DND-41 (cell line): ENCODE measurements at regions not wholly inside any gene's neighbourhood (a gene's known extent, or its start where the extent isn't known, plus 50 kb on each side); places are given as distances from the start of the nearest gene placed in this dataset.

Source experiments
- ATAC-seq: fragments of 200-7000 bp; cut with Tn5 transposase; 3 replicates; pipeline ENCODE4 v1.9.1; 2021; ENCODE audit warnings: low read depth; ENCODE audit not compliant: insufficient read depth
- DNase-seq: peaks from one replicate; pipeline ENCODE4 v3.0.0-alpha.2; 2020
- H2AFZ ChIP-seq: 2 replicates; pipeline ENCODE4 v1.6.0; 2012; ENCODE audit warnings: low read depth, low read length
- H3K27ac ChIP-seq: 2 replicates; pipeline ENCODE4 v1.5.1; 2012; ENCODE audit warnings: low read length, inconsistent platforms
- H3K27me3 ChIP-seq: fragments of 200-600 bp; sonication (generic); 2 replicates; pipeline ENCODE4 v1.6.0; 2012; ENCODE audit warnings: low read length, mild to moderate bottlenecking, inconsistent platforms; ENCODE audit not compliant: insufficient read depth, poor library complexity
- H3K36me3 ChIP-seq: 2 replicates; pipeline ENCODE4 v1.5.1; 2012; ENCODE audit warnings: low read length, inconsistent platforms; ENCODE audit not compliant: insufficient read depth
- H3K4me1 ChIP-seq: 2 replicates; pipeline ENCODE4 v1.5.1; 2012; ENCODE audit warnings: mild to moderate bottlenecking, low read length; ENCODE audit not compliant: insufficient read depth
- H3K4me2 ChIP-seq: 2 replicates; pipeline ENCODE4 v1.6.0; 2012; ENCODE audit warnings: mild to moderate bottlenecking, moderate library complexity, low read length, inconsistent platforms; ENCODE audit not compliant: insufficient read depth
- H3K4me3 ChIP-seq, 2 experiments: fragments of 200-600 bp in 1 of 2; shearing (Covaris generic) in 1 of 2; 2 replicates each; pipeline ENCODE4 v1.5.1; 2012 to 2016; ENCODE audit warnings: inconsistent platforms in 2 of 2, low read length in 2 of 2, mild to moderate bottlenecking in 2 of 2, low read depth in 1 of 2, moderate library complexity in 1 of 2
- H3K79me2 ChIP-seq: 2 replicates; pipeline ENCODE4 v1.6.0; 2012; ENCODE audit warnings: low read length, inconsistent platforms; ENCODE audit not compliant: insufficient read depth
- H3K9ac ChIP-seq: 2 replicates; pipeline ENCODE4 v1.6.0; 2012; ENCODE audit warnings: low read depth, mild to moderate bottlenecking, inconsistent platforms, low read length, moderate library complexity
- H3K9me3 ChIP-seq: 2 replicates; pipeline ENCODE4 v1.5.1; 2012; ENCODE audit warnings: low read length, moderate library complexity, mild to moderate bottlenecking, inconsistent platforms; ENCODE audit not compliant: insufficient read depth, severe bottlenecking
- H4K20me1 ChIP-seq: 2 replicates; pipeline ENCODE4 v1.6.0; 2012; ENCODE audit warnings: low read length; ENCODE audit not compliant: insufficient read depth
- CTCF ChIP-seq: IDR thresholded peaks from 2 replicates; pipeline ENCODE4 v1.5.1; 2012; ENCODE audit warnings: borderline replicate concordance, low read length, moderate library complexity, mild to moderate bottlenecking; ENCODE audit not compliant: poor library complexity, severe bottlenecking; ENCODE audit errors: extremely low read depth
- EZH2 ChIP-seq: IDR thresholded peaks from 3 replicates; pipeline ENCODE4 v1.6.1; 2012; ENCODE audit warnings: borderline replicate concordance, low read depth, mild to moderate bottlenecking, moderate library complexity, low read length, inconsistent platforms; ENCODE audit not compliant: severe bottlenecking

- no peak overlapping the region for H3K9ac ChIP-seq
- no peaks in the 10 kb centered on the region for H3K9me3 ChIP-seq
- no peak for ATAC-seq
- DNase-seq = no peak
- H3K4me2 ChIP-seq = no peak overlapping the region
- H3K4me1 ChIP-seq = no peaks in the 10 kb centered on the region
- TF ChIP-seq CTCF = no peak
- no peak for TF ChIP-seq EZH2
- no peak overlapping the region for H3K27ac ChIP-seq
- H2AFZ ChIP-seq = no peak overlapping the region
- H3K27me3 ChIP-seq = no peaks in the 10 kb centered on the region
- H4K20me1 ChIP-seq = no peaks in the 10 kb centered on the region
- H3K36me3 ChIP-seq = no peaks in the 10 kb centered on the region
- no peak overlapping the region for H3K4me3 ChIP-seq
- no peaks in the 10 kb centered on the region for H3K79me2 ChIP-seq
These were observed 933.1 kb downstream of the DIAPH3 start for GRCh38 chr13:59230484-59231264.

- no peak for TF ChIP-seq CTCF
- no peak for TF ChIP-seq EZH2
- Histone ChIP-seq H3K4me2 (no peak overlapping the region), H3K4me1 (no peaks in the 10 kb centered on the region), H3K9me3 (no peaks in the 10 kb centered on the region), H3K79me2 (no peaks in the 10 kb centered on the region), H4K20me1 (no peaks in the 10 kb centered on the region), H2AFZ (no peak overlapping the region), H3K9ac (no peak overlapping the region), H3K36me3 (no peaks in the 10 kb centered on the region), H3K4me3 (no peak overlapping the region), H3K27ac (no peak overlapping the region), H3K27me3 (no peaks in the 10 kb centered on the region)
- no peak for DNase-seq
- ATAC-seq = no peak
These were observed 927.3 kb downstream of the DIAPH3 start for GRCh38 chr13:59236309-59236919.

- ATAC-seq (no peak), DNase-seq (no peak)
- Histone ChIP-seq H3K27ac (no peak overlapping the region), H3K4me2 (no peak overlapping the region), H3K9me3 (no peaks in the 10 kb centered on the region), H3K9ac (no peak overlapping the region), H2AFZ (no peak overlapping the region), H3K4me3 (no peak overlapping the region), H4K20me1 (no peaks in the 10 kb centered on the region), H3K27me3 (no peaks in the 10 kb centered on the region), H3K36me3 (no peaks in the 10 kb centered on the region), H3K79me2 (no peaks in the 10 kb centered on the region), H3K4me1 (no peaks in the 10 kb centered on the region)
- TF ChIP-seq EZH2 (no peak), CTCF (no peak)
These were observed 926.8 kb downstream of the DIAPH3 start for GRCh38 chr13:59236944-59237343.
